GM23338 (cell line): ENCODE measurements at regions not wholly inside any gene's neighbourhood (a gene's known extent, or its start where the extent isn't known, plus 50 kb on each side); places are given as distances from the start of the nearest gene placed in this dataset.

Source experiments
- ATAC-seq: fragments of 200-7000 bp; cut with Tn5 transposase; 3 replicates; pipeline ENCODE4 v1.9.1; 2020
- DNase-seq: peaks from one replicate; pipeline ENCODE4 v3.0.0-alpha.2; 2015; ENCODE audit warnings: low spot score
- H2AFZ ChIP-seq: fragments of 200-600 bp; sonication (generic); 2 replicates; pipeline ENCODE4 v1.8.0; 2016; ENCODE audit warnings: antibody characterized with exemption, mild to moderate bottlenecking, moderate library complexity
- H3F3A ChIP-seq: fragments of 200-600 bp; sonication (generic); replicated peaks from 2 replicates; pipeline ENCODE4 v1.8.0; 2017; ENCODE audit warnings: antibody characterized with exemption, mixed run types, low read depth
- H3K27ac ChIP-seq: fragments of 200-600 bp; sonication (generic); 2 replicates; pipeline ENCODE4 v1.6.1; 2016; ENCODE audit warnings: low read depth
- H3K27me3 ChIP-seq: fragments of 200-600 bp; sonication (generic); 2 replicates; pipeline ENCODE4 v1.8.0; 2016; ENCODE audit warnings: mild to moderate bottlenecking, mixed run types, moderate library complexity; ENCODE audit not compliant: insufficient read depth
- H3K36me3 ChIP-seq: fragments of 200-600 bp; sonication (generic); 2 replicates; pipeline ENCODE4 v1.8.0; 2016; ENCODE audit warnings: mild to moderate bottlenecking; ENCODE audit not compliant: insufficient read depth
- H3K4me1 ChIP-seq: fragments of 200-600 bp; sonication (generic); 2 replicates; pipeline ENCODE4 v1.8.0; 2016; ENCODE audit warnings: mild to moderate bottlenecking, moderate library complexity; ENCODE audit not compliant: insufficient read depth
- H3K4me2 ChIP-seq: fragments of 200-600 bp; sonication (generic); 2 replicates; pipeline ENCODE4 v1.7.1; 2017; ENCODE audit warnings: mixed run types
- H3K4me3 ChIP-seq: fragments of 200-600 bp; sonication (generic); 2 replicates; pipeline ENCODE4 v1.6.1; 2016; ENCODE audit warnings: mixed run types
- H3K79me2 ChIP-seq: fragments of 200-600 bp; sonication (generic); replicated peaks from 2 replicates; pipeline ENCODE4 v1.8.0; 2017; ENCODE audit warnings: mild to moderate bottlenecking; ENCODE audit not compliant: insufficient read depth
- H3K9me2 ChIP-seq: fragments of 200-600 bp; sonication (generic); 2 replicates; pipeline ENCODE4 v1.8.0; 2017; ENCODE audit not compliant: insufficient read depth
- H4K20me1 ChIP-seq: fragments of 200-600 bp; sonication (generic); replicated peaks from 2 replicates; pipeline ENCODE4 v1.8.0; 2017; ENCODE audit warnings: mild to moderate bottlenecking; ENCODE audit not compliant: insufficient read depth
- H3K27ac Mint-ChIP-seq: 2 replicates; pipeline ENCODE4 v1.8.0; 2020; ENCODE audit warnings: inconsistent platforms, mild to moderate bottlenecking, moderate library complexity, mixed read lengths
- H3K27me3 Mint-ChIP-seq: 3 replicates; pipeline ENCODE4 v1.8.0; 2022; ENCODE audit warnings: low read depth, mild to moderate bottlenecking, moderate library complexity, mixed read lengths, inconsistent platforms; ENCODE audit not compliant: insufficient read depth, poor library complexity
- H3K36me3 Mint-ChIP-seq: 3 replicates; pipeline ENCODE4 v1.8.0; 2021; ENCODE audit warnings: low read depth, mild to moderate bottlenecking, inconsistent platforms, moderate library complexity, mixed read lengths
- H3K4me1 Mint-ChIP-seq: 3 replicates; pipeline ENCODE4 v1.8.0; 2020; ENCODE audit warnings: mild to moderate bottlenecking, inconsistent platforms, mixed read lengths
- H3K4me3 Mint-ChIP-seq: 3 replicates; pipeline ENCODE4 v1.8.0; 2021; ENCODE audit warnings: moderate library complexity, mild to moderate bottlenecking, inconsistent platforms, mixed read lengths
- H3K9me3 Mint-ChIP-seq: 3 replicates; pipeline ENCODE4 v1.8.0; 2020; ENCODE audit warnings: moderate library complexity, mild to moderate bottlenecking, inconsistent platforms, mixed read lengths
- CREB1 ChIP-seq: fragments of 250-450 bp; sonication (Bioruptor Pico); IDR thresholded peaks from 2 replicates; pipeline ENCODE4 v1.5.0; 2020; ENCODE audit warnings: low read depth, mild to moderate bottlenecking, moderate library complexity
- CTCF ChIP-seq, 2 experiments: fragments of 200-600 bp in 1 of 2; sonication (generic) in 1 of 2; conservative IDR thresholded peaks; 2 replicates each; pipeline versions ENCODE4 v1.5.1 to v1.6.1; 2016 to 2017; ENCODE audit warnings: antibody characterized with exemption in 2 of 2, low read depth in 2 of 2, mild to moderate bottlenecking in 2 of 2, moderate library complexity in 1 of 2
- ETS1 ChIP-seq: IDR thresholded peaks from 2 replicates; pipeline ENCODE4 v1.6.1; 2016; ENCODE audit warnings: antibody characterized with exemption
- EZH2 ChIP-seq: fragments of 200-600 bp; sonication (generic); IDR thresholded peaks from one replicate; pipeline ENCODE4 v1.8.0; 2017; ENCODE audit warnings: antibody characterized with exemption, mild to moderate bottlenecking, low read depth; ENCODE audit not compliant: unreplicated experiment
- EZH2phosphoT487 ChIP-seq: fragments of 200-600 bp; sonication (generic); IDR thresholded peaks from one replicate; pipeline ENCODE4 v1.8.1; 2018; ENCODE audit warnings: antibody characterized with exemption; ENCODE audit not compliant: unreplicated experiment
- JUNB ChIP-seq: IDR thresholded peaks from one replicate; pipeline ENCODE4 v1.6.1; 2016; ENCODE audit warnings: antibody characterized with exemption; ENCODE audit not compliant: unreplicated experiment
- NANOG ChIP-seq: IDR thresholded peaks from 2 replicates; pipeline ENCODE4 v1.6.1; 2016; ENCODE audit warnings: antibody characterized with exemption, borderline replicate concordance
- POLR2AphosphoS5 ChIP-seq: IDR thresholded peaks from 2 replicates; pipeline ENCODE4 v1.6.1; 2016; ENCODE audit warnings: antibody characterized with exemption, low read depth
- STAT1 ChIP-seq: IDR thresholded peaks from one replicate; pipeline ENCODE4 v1.6.1; 2016; ENCODE audit warnings: antibody characterized with exemption; ENCODE audit not compliant: unreplicated experiment
- ZNF114 ChIP-seq: fragments of 250-450 bp; sonication (Bioruptor Pico); IDR thresholded peaks from 2 replicates; pipeline ENCODE4 v1.5.0; 2020; ENCODE audit warnings: mild to moderate bottlenecking, moderate library complexity
- ZNF331 ChIP-seq: fragments of 250-450 bp; sonication (Bioruptor Pico); IDR thresholded peaks from 2 replicates; pipeline ENCODE4 v1.5.0; 2020; ENCODE audit warnings: low read depth, mild to moderate bottlenecking, moderate library complexity
- TF ChIP-seq, protein P1 (sequence below): IDR thresholded peaks from one replicate; pipeline ENCODE4 v1.6.1; 2018; ENCODE audit warnings: antibody characterized with exemption; ENCODE audit not compliant: unreplicated experiment

GRCh38 chr19:29381353-29382203, 144.2 kb upstream of the VSTM2B start (continued):
- TF ChIP-seq POLR2AphosphoS5 (no peak), EZH2phosphoT487 (no peak), ZNF331 (CRISPR knock-in tag) (no peak), JUNB (no peak)
- TF ChIP-seq, protein P1, sequence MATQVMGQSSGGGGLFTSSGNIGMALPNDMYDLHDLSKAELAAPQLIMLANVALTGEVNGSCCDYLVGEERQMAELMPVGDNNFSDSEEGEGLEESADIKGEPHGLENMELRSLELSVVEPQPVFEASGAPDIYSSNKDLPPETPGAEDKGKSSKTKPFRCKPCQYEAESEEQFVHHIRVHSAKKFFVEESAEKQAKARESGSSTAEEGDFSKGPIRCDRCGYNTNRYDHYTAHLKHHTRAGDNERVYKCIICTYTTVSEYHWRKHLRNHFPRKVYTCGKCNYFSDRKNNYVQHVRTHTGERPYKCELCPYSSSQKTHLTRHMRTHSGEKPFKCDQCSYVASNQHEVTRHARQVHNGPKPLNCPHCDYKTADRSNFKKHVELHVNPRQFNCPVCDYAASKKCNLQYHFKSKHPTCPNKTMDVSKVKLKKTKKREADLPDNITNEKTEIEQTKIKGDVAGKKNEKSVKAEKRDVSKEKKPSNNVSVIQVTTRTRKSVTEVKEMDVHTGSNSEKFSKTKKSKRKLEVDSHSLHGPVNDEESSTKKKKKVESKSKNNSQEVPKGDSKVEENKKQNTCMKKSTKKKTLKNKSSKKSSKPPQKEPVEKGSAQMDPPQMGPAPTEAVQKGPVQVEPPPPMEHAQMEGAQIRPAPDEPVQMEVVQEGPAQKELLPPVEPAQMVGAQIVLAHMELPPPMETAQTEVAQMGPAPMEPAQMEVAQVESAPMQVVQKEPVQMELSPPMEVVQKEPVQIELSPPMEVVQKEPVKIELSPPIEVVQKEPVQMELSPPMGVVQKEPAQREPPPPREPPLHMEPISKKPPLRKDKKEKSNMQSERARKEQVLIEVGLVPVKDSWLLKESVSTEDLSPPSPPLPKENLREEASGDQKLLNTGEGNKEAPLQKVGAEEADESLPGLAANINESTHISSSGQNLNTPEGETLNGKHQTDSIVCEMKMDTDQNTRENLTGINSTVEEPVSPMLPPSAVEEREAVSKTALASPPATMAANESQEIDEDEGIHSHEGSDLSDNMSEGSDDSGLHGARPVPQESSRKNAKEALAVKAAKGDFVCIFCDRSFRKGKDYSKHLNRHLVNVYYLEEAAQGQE = no peak

GRCh38 chr19:29383696-29384095, 142.1 kb upstream of the VSTM2B start:
- Histone ChIP-seq H3K4me2 (no peak overlapping the region), H3K27ac (no peak overlapping the region), H3K4me1 (peaks cover 10% of the 10 kb centered on the region), H3K79me2 (no peaks in the 10 kb centered on the region), H3K9me2 (no peaks in the 10 kb centered on the region), H3K36me3 (no peaks in the 10 kb centered on the region), H4K20me1 (no peaks in the 10 kb centered on the region), H3K27me3 (no peaks in the 10 kb centered on the region), H3F3A (no peaks in the 10 kb centered on the region), H3K4me3 (no peak overlapping the region), H2AFZ (no peak overlapping the region)
- ATAC-seq = no peak
- DNase-seq = no peak
- no peak overlapping the region for H3K27ac Mint-ChIP-seq
- TF ChIP-seq ZNF331 (CRISPR knock-in tag) (no peak), EZH2 (no peak), JUNB (no peak), EZH2phosphoT487 (no peak), CREB1 (CRISPR knock-in tag) (no peak), CTCF (conservative IDR thresholded peaks at IDR 0.05; ENCODE audit: low read depth in 2 of 2) (no peak), STAT1 (no peak), POLR2AphosphoS5 (no peak), NANOG (no peak), ETS1 (no peak), ZNF114 (no peak)
- TF ChIP-seq, protein P1 = no peak
- H3K4me1 Mint-ChIP-seq = peaks cover 26% of the 10 kb centered on the region
- no peaks in the 10 kb centered on the region for H3K36me3 Mint-ChIP-seq
- no peaks in the 10 kb centered on the region; the same call in 2 of the 3 replicates for H3K9me3 Mint-ChIP-seq
- H3K27me3 Mint-ChIP-seq = peaks cover 14% of the 10 kb centered on the region
- H3K4me3 Mint-ChIP-seq = no peak overlapping the region
